Stimulated activated CD4-positive, alpha-beta T cell treated with anti-CD3 and anti-CD28 coated beads, Interleukin-1b, Interleukin-23, amount 100 ng/mL, for 48 hours (primary cell): ENCODE measurements at regions not wholly inside any gene's neighbourhood (a gene's known extent, or its start where the extent isn't known, plus 50 kb on each side); places are given as distances from the start of the nearest gene placed in this dataset.

Experiments
- DNase-seq: peaks from one replicate; pipeline ENCODE4 v3.0.0-alpha.2; 2020

DNA sequence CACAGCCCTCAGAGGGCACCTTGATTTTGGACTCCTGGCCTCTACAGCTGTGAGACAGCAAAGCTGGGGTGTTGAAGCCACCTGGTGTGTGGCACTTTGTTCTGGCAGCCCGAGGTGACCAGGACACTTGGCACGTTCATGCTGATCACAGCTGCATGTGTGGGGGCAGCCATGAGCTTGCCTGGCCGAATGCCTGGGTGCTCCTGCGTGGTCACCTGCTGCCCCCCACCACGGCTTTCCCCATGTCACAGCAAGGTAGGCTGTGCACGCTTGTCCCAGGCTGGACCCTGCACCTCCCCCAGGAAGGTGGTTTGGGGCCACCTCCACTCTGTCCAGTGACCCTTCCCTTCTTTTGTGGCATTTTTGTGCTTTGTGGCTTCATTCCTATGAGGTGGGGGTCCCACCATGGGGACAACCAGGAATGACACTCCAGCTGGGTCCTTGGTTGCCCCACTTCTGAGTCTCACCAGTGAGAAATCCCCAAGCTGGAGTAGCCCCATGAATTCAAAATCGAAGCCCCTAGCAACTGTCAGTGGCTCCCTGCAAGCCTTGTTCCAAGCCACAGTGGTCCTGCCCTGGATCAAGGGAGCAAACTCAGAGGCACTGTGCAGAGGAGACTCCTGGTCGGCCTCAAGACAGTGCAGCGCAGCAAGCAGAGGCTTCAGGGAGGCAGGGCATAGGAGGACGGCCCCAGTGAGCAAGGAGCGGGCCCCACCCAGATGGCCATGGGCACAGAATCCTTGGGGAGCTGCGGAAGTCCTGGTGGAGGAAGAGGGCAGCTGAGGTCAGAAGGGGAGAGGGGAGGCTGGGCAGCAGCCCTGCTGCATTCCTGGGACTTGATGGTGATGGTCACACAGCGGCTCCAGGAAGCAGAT is 121.4 kb upstream of the HS6ST1 start:
- DNase-seq: no peak

GRCh38 chr2:128440666-128441340 is 122.1 kb upstream of the HS6ST1 start:
- DNase-seq: no peak

GRCh38 chr2:128441341-128442052 is 122.8 kb upstream of the HS6ST1 start:
- no peak for DNase-seq

DNA sequence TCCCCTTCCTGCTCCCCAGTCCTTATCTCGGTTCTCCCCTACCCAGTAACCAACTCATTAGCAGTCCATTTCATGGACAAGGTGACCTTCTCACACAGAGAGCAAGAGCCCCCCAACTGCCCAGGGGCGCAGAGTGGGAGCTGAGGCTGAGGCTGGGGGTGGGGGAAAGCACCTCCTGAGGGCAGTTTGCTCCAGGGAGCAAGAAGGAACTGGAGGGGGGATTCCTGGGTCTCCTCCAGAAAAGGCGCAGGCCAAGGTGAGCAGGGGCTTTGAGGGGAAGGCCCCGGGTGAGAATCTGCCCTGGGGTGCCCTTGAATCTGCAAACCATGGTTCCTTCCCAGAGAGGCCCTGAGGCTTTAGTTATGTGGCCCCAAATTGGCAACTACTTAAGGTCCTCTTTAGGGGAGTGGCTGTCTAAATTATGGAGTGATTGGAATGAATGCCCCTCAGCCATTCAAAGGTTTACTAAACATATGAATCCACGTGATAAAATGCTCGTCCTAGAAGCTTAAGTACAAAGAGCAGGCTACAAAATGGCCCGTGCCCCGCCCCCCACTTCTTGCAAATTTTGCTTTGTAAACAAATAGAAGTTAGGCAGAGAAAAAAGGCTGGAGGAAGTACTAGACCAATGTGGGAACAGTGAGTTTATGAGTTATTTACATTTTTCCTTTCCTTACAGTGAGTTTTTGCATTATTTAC is 123.5 kb upstream of the HS6ST1 start:
- DNase-seq: no peak

DNA sequence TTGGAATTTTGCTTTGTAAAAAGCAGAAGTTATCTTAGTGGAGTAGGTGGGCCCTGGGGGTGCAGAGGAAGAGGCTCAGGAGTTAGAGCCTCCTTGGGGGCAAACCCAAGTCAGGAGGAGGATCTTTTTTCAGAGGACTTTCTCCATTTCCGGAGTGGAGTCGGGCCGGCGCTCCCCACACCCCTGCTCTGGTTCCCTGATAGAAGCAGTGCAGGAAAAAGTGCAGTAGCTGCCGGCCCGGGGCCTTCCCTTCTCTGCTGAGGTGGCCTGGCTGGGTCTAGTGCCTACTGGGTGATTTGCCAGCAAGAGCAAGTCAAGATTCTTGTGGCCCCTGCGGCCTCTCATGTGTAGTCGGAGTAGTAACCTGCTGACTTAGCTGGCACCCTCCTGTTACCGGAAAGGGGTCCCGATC is 124.2 kb upstream of the HS6ST1 start:
- DNase-seq: no peak

DNA sequence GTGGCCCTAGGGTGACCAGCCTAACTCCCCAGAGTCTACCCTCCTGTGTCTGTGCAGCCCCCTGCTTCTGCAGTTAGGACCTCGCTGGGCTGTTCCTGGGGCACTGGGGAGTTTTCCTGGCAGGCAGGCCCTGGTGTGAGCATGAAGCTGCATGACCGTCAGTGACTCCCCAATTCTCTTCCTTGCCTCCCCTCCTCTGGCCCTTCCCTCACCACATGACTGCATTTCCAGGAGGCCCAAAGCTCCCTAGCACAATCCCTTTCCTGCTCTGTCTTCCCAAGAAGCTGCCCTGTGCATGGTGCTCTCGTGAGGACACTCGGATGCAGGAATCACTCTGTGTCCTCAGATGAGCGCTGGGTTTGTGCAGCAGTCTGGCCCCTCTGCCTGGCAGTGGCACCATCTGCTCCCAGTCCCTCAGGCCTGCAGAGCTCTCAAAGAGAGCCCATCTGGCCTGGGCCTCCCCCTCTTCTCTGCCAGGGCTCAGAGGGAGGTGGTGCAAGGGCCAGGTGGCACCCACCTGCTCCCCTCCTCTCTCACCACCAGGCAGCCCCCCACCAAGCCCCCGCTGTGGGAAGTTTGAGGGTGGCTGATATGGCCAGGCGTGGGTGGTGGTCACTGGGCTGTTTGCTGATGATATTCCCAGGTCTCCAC is 125.6 kb upstream of the HS6ST1 start:
- no peak for DNase-seq

DNA sequence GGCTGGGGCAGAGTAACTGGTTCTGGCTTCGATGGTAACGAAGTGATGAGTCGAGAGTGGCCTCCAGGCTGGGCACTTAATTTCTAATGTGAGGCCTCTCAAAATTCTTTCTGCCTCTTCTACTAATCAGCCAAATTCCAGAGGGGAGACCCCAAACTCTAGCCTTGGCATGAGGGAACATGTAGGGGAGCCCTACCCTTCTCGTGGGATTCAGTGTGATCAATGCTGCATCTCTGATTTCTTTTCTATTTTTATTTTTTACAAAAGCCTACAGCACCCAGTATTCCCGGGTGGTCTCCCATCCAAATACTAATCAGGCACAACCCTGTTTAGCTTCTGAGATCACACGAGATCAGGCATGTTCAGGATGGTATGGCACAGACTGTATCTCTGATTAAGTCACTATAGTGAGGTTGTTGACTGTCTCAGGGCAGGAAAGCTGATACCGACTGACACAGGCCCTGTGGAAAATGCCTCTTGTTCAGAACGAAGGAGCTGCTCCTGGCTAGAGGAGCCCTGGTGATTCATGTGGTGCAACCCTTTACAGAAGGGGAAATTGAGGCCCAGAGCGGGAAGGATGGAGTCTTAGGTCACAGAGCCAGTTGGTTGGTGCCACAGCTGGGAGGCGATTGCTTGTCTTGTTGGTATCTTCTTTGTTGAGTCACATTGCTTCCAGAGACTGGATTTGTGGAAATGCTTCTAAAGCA is 126.3 kb upstream of the HS6ST1 start:
- DNase-seq: no peak

GRCh38 chr2:128445523-128445900 is 126.8 kb upstream of the HS6ST1 start:
- DNase-seq: no peak

GRCh38 chr2:128446049-128446873 is 127.6 kb upstream of the HS6ST1 start:
- no peak for DNase-seq

- no peak for DNase-seq
Observed at GRCh38 chr2:128446874-128447537, 128.3 kb upstream of the HS6ST1 start.

- DNase-seq: no peak
Observed at GRCh38 chr2:128447538-128447995, 128.9 kb upstream of the HS6ST1 start.

- DNase-seq: no peak
Observed at GRCh38 chr2:128448331-128449225, 129.9 kb upstream of the HS6ST1 start.

DNA sequence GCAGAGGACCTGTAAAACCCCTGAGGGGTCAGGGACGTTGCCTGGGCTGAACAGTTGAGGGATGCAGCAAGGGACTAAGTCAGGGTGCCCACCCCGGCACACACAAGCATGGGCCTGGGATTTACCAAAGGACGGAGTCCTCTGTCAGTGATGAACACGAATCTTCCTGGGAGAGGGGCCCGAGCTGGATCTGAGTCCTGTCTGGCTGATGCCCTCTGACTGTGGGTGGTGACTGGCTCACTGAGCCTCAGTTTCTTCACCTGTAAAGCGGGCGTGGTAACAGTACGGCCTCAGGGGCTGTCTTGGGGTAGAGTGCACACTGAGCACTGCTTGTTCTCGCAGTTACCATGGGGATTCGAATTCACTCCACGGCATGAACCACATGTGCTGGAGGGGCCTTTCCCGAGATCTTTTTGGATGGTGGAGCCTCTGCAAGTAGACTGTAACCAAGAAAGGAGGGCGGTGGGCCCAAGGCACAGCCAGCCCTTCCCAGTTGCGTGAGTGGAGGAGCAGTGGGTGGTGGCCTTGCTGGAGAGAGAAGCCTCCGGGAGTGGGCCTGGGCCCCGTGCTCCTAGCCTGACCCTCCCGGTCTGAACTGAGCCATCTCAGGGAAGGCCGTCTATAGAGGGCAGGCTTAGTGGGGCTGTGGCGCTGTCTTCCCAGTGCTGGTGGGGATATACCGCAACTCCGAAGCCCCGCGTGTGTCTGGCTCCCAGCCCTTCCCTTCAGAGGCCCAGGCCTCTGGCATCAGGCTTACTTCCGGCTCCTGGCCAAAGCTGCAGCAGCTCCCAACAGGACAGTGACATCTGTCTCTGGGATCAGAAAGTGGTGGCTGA is 130.8 kb upstream of the HS6ST1 start:
- no peak for DNase-seq

GRCh38 chr2:128450211-128451024 is 131.8 kb upstream of the HS6ST1 start:
- no peak for DNase-seq

GRCh38 chr2:128451084-128452023 is 132.7 kb upstream of the HS6ST1 start:
- no peak for DNase-seq

DNA sequence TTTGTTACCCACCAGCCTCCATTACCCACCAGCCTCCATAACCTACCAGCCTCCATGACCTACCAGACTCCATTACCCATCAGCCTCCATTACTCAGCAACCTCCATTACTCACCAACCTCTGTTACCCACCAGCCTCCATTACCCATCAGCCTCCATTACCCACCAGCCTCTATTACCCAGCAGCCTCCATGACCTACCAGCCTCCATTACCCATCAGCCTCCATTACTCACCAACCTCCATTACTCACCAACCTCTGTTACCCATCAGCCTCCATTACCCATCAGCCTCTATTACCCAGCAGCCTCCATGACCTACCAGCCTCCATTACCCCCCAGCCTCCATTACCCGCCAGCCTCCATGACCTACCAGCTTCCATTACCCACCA is 133.3 kb upstream of the HS6ST1 start:
- no peak for DNase-seq
